SK-N-SH (cell line): ENCODE measurements at regions not wholly inside any gene's neighbourhood (a gene's known extent, or its start where the extent isn't known, plus 50 kb on each side); places are given as distances from the start of the nearest gene placed in this dataset.

ENCODE experiments used
- CHD2 ChIP-seq: fragments of 150-350 bp; IDR thresholded peaks from 2 replicates; pipeline ENCODE4 v1.6.1; 2018; ENCODE audit warnings: low read length; ENCODE audit not compliant: partially characterized antibody
- CTCF ChIP-seq: fragments of 200-600 bp; sonication (generic); IDR thresholded peaks from 2 replicates; pipeline ENCODE4 v1.6.1; 2017; ENCODE audit warnings: antibody characterized with exemption, mild to moderate bottlenecking, moderate library complexity
- EP300 ChIP-seq, 2 experiments: IDR thresholded peaks; 2 replicates each; pipeline versions ENCODE4 v1.4.0 to v1.6.1; 2012; ENCODE audit warnings: borderline replicate concordance in 1 of 2, low read depth in 1 of 2, low read length in 1 of 2
- MEF2A ChIP-seq: IDR thresholded peaks from 2 replicates; pipeline ENCODE4 v1.4.0; 2012; ENCODE audit warnings: low read depth, borderline replicate concordance
- NFIC ChIP-seq: IDR thresholded peaks from 2 replicates; pipeline ENCODE4 v1.4.0; 2012; ENCODE audit warnings: borderline replicate concordance
- PBX3 ChIP-seq: IDR thresholded peaks from 2 replicates; pipeline ENCODE4; 2012
- POLR2AphosphoS5 ChIP-seq: IDR thresholded peaks from 2 replicates; pipeline ENCODE4 v1.6.1; 2012; ENCODE audit warnings: low read depth, low read length
- RAD21 ChIP-seq: IDR thresholded peaks from 2 replicates; pipeline ENCODE4 v1.6.1; 2012; ENCODE audit warnings: mild to moderate bottlenecking, low read length
- REST ChIP-seq: IDR thresholded peaks from 2 replicates; pipeline ENCODE4 v1.6.1; 2012; ENCODE audit warnings: mild to moderate bottlenecking, low read depth, low read length, moderate library complexity
- RFX5 ChIP-seq: IDR thresholded peaks from 2 replicates; pipeline ENCODE4 v1.6.1; 2012; ENCODE audit warnings: mild to moderate bottlenecking, improper control_type of control experiment, low read length
- RXRA ChIP-seq: IDR thresholded peaks from 2 replicates; pipeline ENCODE4 v1.4.0; 2012; ENCODE audit warnings: low read depth, mild to moderate bottlenecking, borderline replicate concordance
- TAF1 ChIP-seq: IDR thresholded peaks from 2 replicates; pipeline ENCODE4 v1.6.1; 2012; ENCODE audit warnings: low read depth, mild to moderate bottlenecking, low read length, moderate library complexity, borderline replicate concordance
- YY1 ChIP-seq: IDR thresholded peaks from 2 replicates; pipeline ENCODE4 v1.4.0; 2012; ENCODE audit warnings: low read depth, mild to moderate bottlenecking
- ZBTB33 ChIP-seq: IDR thresholded peaks from 2 replicates; pipeline ENCODE4 v1.4.0; 2012; ENCODE audit warnings: low read depth, borderline replicate concordance

GRCh38 chr10:44684661-44685060, 226.5 kb upstream of the TMEM72 start:
- TF ChIP-seq CTCF (no peak), NFIC (no peak), MEF2A (no peak), CHD2 (no peak), RFX5 (no peak), EP300 (IDR thresholded peaks at IDR 0.05; ENCODE audit: borderline replicate concordance in 1 of 2, low read depth in 1 of 2, low read length in 1 of 2) (no peak), RAD21 (no peak), ZBTB33 (no peak), REST (no peak), YY1 (no peak), RXRA (no peak), TAF1 (no peak), POLR2AphosphoS5 (no peak), PBX3 (no peak)
